ENCODE measurements at regions not wholly inside any gene's neighbourhood (a gene's known extent, or its start where the extent isn't known, plus 50 kb on each side); places are given as distances from the start of the nearest gene placed in this dataset.

DNA sequence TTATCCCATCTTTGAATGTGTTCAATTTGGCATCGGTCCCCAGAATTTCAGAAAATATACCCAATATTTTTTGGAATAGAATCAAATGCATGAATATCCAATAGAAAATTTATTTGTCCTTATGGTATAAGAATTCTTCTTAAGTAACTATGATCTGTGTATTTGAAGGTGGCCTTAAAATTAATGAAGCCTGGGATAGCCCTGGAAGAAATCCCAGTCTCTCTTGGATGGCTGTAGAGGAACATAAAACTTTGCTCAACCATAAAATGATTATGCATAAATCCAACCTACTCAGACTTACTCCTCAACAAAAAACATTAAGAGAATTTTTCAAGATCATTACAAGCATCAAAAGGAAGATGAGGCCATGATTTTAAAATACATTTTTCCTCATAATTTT, 269.4 kb upstream of the SMIM31 start:
- no peaks in the 10 kb centered on the region for H3K36me3 Mint-ChIP-seq
- no peak overlapping the region for H3K27ac Mint-ChIP-seq
- no peaks in the 10 kb centered on the region for H3K4me1 Mint-ChIP-seq
- no peak overlapping the region for H3K4me3 Mint-ChIP-seq
- H3K9me3 Mint-ChIP-seq = no peaks in the 10 kb centered on the region
- H3K27me3 Mint-ChIP-seq = no peaks in the 10 kb centered on the region

DNA sequence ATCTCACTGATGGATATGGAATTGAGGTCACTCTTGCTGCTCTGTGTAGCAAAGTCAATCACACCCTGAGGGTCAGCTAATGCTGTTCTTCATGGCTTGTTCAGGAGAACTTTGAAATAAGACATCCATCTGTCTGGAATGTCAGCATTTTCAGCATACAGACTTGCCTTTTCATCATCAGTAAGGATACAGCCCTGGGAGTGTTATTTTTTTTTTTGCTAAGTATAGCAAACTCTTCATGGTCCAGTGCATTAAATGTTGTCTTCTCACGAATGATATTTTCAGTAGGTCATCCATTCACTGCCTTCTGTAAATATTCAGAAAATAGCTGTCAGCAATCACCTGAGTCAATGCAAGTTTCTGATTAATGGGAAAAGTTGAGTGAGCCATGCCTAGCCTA, 268.8 kb upstream of the SMIM31 start:
- no peaks in the 10 kb centered on the region for H3K27me3 Mint-ChIP-seq
- H3K27ac Mint-ChIP-seq = no peak overlapping the region
- no peak overlapping the region for H3K4me3 Mint-ChIP-seq
- no peaks in the 10 kb centered on the region for H3K4me1 Mint-ChIP-seq
- no peaks in the 10 kb centered on the region for H3K36me3 Mint-ChIP-seq
- H3K9me3 Mint-ChIP-seq = no peaks in the 10 kb centered on the region

DNA sequence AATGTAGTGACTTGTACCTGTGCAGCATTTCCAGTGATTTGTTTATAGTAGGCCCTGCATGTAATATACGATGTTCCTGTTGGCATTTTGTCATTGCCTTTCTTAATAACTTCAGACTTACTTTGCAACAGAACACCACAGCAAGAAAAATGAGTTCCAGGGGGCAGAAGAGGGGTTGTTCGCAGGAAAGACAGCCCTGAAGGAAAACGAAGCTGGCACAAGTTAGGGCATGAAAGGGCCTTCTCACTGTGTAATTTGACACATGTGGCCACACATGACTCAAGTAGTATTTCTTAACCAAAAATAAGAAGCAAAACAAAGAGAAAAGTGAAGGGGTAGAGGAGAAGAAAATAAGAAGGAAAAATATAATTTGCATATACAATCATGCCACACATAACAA, 265.8 kb upstream of the SMIM31 start:
- Mint-ChIP-seq H3K4me1 (no peaks in the 10 kb centered on the region), H3K4me3 (no peak overlapping the region), H3K27ac (no peak overlapping the region), H3K27me3 (no peaks in the 10 kb centered on the region), H3K36me3 (no peaks in the 10 kb centered on the region), H3K9me3 (no peaks in the 10 kb centered on the region)

DNA sequence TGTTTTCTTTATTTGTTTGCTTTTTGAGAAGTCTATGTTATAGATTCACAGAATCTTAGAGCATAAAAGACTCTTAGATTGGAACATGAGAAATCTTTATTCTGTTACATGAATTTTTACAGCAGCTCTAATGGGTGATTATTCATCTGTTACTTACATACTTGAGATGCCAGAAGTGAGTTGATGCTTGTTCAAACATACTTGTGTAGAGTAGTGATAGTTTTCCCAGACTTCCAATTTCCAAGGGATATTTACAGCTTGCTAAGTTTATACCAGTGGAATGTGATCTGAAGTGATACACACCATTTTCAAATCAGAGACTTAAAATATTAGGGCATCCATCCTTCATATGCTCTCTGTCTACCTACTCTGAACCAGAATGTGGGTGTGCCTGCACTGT, 252.9 kb upstream of the SMIM31 start:
- Mint-ChIP-seq H3K9me3 (no peaks in the 10 kb centered on the region), H3K4me1 (no peaks in the 10 kb centered on the region), H3K4me3 (no peak overlapping the region), H3K36me3 (no peaks in the 10 kb centered on the region), H3K27me3 (no peaks in the 10 kb centered on the region), H3K27ac (no peak overlapping the region)

DNA sequence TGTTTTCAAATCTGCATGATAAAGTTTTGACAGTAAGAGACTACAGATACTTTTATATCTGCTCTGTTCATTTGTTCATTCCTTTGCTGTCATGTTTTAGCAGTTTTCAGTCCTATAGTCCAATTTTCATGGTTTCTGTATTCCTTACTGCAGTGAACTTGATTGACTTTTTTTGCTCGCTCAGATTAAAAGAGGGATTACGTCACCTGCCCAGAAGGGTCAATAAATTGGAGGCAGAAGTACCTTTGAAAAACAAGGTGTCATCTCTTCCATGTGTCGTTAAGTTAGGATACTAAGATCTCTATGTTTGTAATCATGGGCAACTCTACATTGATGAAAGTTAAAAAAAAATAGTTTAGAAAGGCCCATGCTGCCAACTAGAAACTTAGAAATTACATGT, 250.1 kb upstream of the SMIM31 start:
- Mint-ChIP-seq H3K36me3 (no peaks in the 10 kb centered on the region), H3K27ac (no peak overlapping the region), H3K4me3 (no peak overlapping the region), H3K27me3 (no peaks in the 10 kb centered on the region), H3K9me3 (no peaks in the 10 kb centered on the region), H3K4me1 (no peaks in the 10 kb centered on the region)

DNA sequence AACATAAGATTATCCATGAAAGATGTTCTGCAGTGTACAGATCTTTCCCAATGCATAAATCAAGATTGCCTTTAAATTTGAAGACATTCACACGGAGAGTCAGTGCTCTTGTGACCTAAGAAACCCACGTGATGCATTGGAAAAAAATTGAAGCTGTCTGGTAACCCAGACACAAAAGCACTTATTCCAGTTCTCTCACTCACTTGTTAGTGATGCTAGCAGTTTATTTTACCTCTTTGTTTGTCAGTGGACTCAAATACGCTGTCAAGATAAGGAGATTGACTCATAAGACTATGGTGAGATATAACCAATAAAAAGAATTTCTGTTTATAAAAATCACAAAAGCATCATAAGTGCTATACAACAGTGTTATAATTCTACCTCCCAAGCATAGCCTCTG, 245.8 kb upstream of the SMIM31 start:
- Mint-ChIP-seq H3K27ac (no peak overlapping the region), H3K27me3 (no peaks in the 10 kb centered on the region), H3K36me3 (no peaks in the 10 kb centered on the region), H3K9me3 (no peaks in the 10 kb centered on the region), H3K4me1 (no peaks in the 10 kb centered on the region), H3K4me3 (no peak overlapping the region)

DNA sequence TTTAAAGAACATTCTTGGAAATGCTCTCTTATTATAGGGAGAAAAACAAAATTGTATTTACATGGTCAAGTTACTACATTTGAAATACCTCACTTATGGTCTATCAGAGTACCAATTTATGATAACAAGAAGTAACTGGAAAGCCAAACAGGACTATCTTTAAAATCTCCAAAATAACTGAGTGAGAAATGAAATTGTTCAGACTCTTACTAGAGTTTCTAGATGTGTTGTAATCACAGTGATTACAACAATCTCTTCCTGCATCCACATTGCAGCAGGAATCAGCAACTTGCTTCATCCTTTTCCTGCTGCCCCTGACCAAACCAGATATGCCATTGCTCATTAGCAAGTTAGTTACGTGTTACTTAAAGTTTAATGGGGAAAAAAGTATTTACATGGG, 245.2 kb upstream of the SMIM31 start:
- Mint-ChIP-seq H3K4me3 (no peak overlapping the region), H3K36me3 (no peaks in the 10 kb centered on the region), H3K27ac (no peak overlapping the region), H3K9me3 (no peaks in the 10 kb centered on the region), H3K27me3 (no peaks in the 10 kb centered on the region), H3K4me1 (no peaks in the 10 kb centered on the region)

DNA sequence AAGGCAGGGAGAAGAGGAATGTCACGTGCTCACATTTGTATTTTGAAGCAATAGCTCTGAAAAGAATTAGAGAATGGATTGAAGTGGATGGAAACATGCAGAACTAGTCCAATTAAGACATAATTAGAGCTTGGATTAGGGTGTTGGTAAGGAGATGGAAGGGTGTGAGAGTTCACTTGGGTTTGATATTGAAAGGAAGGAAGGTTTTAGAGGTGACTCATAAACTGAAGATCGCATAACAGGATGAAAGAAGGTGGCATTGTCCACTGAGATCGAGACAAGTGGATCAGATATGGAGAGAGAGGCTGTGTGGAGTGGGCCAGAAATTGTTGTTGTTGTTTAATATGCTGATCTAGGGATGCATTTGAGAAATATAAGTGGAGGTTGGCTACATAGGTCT, 244.0 kb upstream of the SMIM31 start:
- Mint-ChIP-seq H3K4me3 (no peak overlapping the region), H3K4me1 (no peaks in the 10 kb centered on the region), H3K27ac (no peak overlapping the region), H3K36me3 (no peaks in the 10 kb centered on the region), H3K9me3 (no peaks in the 10 kb centered on the region), H3K27me3 (no peaks in the 10 kb centered on the region)

DNA sequence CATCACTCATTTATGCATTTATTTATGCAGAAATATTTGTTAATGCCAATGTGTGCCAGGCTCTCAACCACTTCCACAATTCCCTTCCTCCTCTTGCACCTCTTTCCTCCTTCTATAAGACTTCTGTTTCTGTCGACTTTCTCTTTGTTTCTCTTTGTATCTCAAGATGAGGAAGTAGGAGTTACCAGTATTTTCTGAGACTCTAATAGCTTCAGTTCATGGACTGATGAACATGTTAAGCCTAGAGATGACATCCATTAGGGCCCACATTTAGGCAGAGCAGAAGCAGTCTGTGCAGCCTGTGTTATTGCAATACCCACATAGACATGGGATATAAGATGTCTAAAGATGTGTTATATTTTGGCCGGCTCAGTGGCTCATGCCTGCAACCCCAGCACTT, 241.8 kb upstream of the SMIM31 start:
- Mint-ChIP-seq H3K9me3 (no peaks in the 10 kb centered on the region), H3K4me3 (no peak overlapping the region), H3K27me3 (no peaks in the 10 kb centered on the region), H3K27ac (no peak overlapping the region), H3K36me3 (no peaks in the 10 kb centered on the region), H3K4me1 (no peaks in the 10 kb centered on the region)

DNA sequence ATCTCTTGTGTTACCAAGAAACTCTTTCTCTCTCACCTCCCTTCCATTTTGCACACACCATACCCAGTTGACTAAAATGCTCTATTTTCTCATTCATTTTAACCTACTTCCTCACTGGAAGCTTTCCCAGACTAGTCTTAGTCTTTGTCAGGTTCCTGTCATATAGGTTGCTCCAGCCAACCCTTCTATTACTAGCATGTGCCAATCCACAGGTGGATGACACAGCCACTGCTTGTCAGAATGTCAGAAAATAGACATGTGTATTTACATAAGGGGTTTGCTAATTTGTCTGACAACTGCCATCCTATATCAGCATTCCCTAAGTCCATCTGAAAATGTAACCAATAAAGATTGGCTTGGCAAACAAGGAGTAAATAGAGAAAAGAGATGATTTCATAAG, 239.2 kb upstream of the SMIM31 start:
- Mint-ChIP-seq H3K27me3 (no peaks in the 10 kb centered on the region), H3K36me3 (no peaks in the 10 kb centered on the region), H3K4me3 (no peak overlapping the region), H3K9me3 (no peaks in the 10 kb centered on the region), H3K4me1 (no peaks in the 10 kb centered on the region), H3K27ac (no peak overlapping the region)

DNA sequence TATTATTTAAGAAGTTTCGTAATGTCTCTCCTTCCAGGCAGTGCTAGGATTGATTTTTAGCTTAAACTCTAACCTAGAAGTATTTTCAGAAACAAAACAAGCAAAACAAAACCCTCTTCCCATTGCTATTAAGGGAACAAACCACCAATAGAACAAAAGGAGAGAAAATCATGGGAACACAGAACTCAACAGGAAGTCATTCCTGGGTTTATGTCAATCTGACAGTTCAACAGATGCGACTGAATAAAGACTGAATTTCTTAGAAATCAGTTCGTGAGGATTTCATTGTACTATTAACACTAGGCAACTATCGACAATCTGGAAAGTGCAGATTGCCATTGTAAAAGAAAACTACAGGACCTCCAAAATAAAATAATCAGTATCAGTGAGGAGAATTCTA, 229.1 kb upstream of the SMIM31 start:
- Mint-ChIP-seq H3K9me3 (no peaks in the 10 kb centered on the region), H3K36me3 (no peaks in the 10 kb centered on the region), H3K4me1 (no peaks in the 10 kb centered on the region), H3K4me3 (no peak overlapping the region), H3K27me3 (no peaks in the 10 kb centered on the region), H3K27ac (no peak overlapping the region)

DNA sequence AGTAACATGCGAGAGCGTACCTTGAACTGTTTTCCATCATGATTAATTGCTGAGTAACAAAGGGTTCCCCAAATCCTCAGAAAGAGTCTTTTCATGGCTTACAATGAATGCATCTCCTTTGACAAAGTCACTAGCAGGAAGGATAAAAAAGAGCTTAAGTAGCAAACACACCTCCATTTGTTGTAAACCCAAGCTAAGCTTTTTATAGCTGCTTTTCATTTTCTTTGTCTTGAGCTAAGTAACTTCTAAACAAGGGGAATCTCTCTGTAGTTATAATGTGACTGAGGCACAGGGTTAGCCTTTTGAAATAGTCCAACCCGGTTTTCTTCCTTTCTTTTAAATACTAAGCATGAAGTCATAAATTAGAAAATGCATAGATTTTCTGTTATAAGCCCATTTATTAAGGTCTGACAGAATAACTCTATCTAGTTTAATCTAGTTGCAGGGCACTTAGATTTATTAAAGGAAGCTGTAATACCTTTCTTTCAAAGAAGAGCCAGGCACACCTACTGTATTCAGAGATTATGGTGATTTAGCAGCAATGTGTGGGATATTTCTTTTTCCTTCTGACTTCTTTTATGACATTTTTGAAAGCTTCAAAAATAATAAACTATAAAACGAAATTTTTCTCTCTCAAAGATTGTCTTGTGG, 226.9 kb upstream of the SMIM31 start:
- H3K9me3 Mint-ChIP-seq = no peaks in the 10 kb centered on the region
- H3K36me3 Mint-ChIP-seq = no peaks in the 10 kb centered on the region
- H3K27me3 Mint-ChIP-seq = no peaks in the 10 kb centered on the region

DNA sequence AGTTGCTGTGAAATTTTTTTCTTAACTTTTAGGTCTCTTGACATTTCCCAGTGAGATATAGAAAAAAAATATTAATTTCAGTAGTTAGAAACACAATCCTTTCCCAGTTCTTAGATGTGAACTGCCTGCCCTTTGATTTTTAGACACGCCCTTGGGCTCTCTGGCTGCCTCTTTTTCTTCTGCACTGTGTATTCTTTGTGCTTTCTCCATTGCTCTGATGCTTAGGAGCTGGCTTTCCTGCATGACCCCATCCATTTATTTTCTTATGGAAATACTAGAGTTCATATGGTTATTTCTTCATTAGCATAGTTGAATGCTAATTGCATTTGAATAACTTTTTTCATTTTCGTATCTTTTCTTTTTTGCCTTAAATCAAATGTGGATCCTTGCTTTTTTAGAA, 224.9 kb upstream of the SMIM31 start:
- Mint-ChIP-seq H3K27ac (no peak overlapping the region), H3K36me3 (no peaks in the 10 kb centered on the region), H3K27me3 (no peaks in the 10 kb centered on the region), H3K4me3 (no peak overlapping the region), H3K9me3 (no peaks in the 10 kb centered on the region), H3K4me1 (no peaks in the 10 kb centered on the region)

More for the DNA sequence above, 226.9 kb upstream of the SMIM31 start:
- no peak overlapping the region for H3K27ac Mint-ChIP-seq
- no peaks in the 10 kb centered on the region for H3K4me1 Mint-ChIP-seq
- no peak overlapping the region for H3K4me3 Mint-ChIP-seq

DNA sequence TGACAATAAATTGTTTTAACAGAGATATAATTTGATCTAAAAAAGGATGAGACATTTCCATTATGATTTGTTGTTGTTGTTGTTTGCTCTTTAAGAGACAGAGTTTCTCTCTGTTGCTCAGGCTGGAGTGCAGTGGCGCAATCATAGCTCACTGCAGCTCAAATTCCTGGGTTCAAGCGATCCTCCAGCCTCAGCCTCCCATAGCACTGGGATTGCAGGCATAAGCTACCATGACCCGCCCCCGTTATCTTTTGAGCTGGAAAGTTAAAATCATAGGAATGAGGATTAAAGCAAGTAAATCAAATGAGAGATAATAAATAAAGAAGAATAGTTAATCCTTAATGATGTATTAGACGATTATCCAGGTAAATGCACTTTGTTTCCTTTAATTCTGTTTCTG, 224.4 kb upstream of the SMIM31 start:
- Mint-ChIP-seq H3K27me3 (no peaks in the 10 kb centered on the region), H3K36me3 (no peaks in the 10 kb centered on the region), H3K4me3 (no peak overlapping the region), H3K9me3 (no peaks in the 10 kb centered on the region), H3K4me1 (no peaks in the 10 kb centered on the region), H3K27ac (no peak overlapping the region)

DNA sequence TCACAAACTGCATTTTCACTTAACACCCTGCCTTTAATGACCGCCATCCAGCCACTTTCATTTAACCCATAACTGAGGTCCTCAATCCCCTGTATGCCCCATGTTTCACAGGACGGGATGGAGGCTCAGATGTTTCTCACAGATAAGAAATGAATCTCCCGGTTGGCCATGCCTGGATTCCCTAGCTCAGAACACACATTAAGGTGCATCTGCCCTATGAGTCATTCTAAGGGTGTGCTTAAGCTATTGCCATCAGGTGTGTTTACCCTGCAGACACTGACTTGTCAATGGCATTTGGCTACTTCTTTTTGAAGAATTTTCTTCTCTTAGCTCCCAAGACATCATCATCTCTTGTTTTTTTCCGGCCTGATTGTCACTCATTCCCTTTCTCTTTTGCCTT, 222.6 kb upstream of the SMIM31 start:
- Mint-ChIP-seq H3K4me1 (no peaks in the 10 kb centered on the region), H3K9me3 (no peaks in the 10 kb centered on the region), H3K27ac (no peak overlapping the region), H3K4me3 (no peak overlapping the region), H3K27me3 (no peaks in the 10 kb centered on the region), H3K36me3 (no peaks in the 10 kb centered on the region)

DNA sequence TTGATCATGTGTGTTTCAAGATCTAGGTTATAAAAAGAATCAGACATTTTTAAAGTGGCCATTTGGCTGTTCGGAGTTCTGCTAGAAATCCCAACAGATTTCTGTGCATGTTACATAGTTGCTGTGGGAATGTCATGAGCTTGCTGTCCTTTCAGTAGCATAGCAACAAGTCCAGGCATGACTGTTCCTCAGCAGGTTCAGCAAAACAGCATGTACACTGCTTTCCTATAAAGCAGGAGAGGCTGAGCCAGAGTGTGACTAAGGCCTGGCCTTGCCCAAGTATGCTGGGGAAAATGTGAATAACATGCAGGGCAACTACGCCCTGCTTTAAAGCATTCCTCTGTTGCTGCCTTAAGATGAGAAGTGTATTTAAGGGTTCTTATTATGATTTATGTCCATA, 217.1 kb upstream of the SMIM31 start:
- H3K4me1 Mint-ChIP-seq = no peaks in the 10 kb centered on the region

DNA sequence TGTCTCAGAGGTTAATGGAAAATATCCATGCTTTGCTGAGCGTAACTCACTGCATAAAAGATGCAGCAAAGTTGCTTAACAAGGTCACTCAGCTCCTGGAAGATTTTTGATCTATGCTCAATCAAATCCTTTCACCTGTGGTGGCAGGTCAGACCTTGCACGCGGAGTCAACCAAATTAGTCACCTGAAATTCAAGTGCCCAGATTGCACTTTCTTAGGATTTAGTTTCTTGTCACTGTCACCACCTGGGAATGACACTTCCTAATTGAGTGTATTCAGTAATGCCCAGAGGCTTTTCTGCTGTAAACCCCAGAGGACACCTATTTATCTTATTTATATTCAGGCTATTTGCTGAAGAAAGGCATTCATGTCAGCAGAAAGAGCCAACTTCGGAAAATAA, 215.8 kb upstream of the SMIM31 start:
- H3K27ac Mint-ChIP-seq = no peak overlapping the region
- no peaks in the 10 kb centered on the region for H3K36me3 Mint-ChIP-seq
- no peak overlapping the region for H3K4me3 Mint-ChIP-seq
- H3K4me1 Mint-ChIP-seq = no peaks in the 10 kb centered on the region
- H3K9me3 Mint-ChIP-seq = peaks cover 6% of the 10 kb centered on the region
- H3K27me3 Mint-ChIP-seq = no peaks in the 10 kb centered on the region

More for the DNA sequence above, 217.1 kb upstream of the SMIM31 start:
- H3K4me3 Mint-ChIP-seq = no peak overlapping the region
- H3K27ac Mint-ChIP-seq = no peak overlapping the region
- no peaks in the 10 kb centered on the region for H3K27me3 Mint-ChIP-seq
- no peaks in the 10 kb centered on the region for H3K36me3 Mint-ChIP-seq
- H3K9me3 Mint-ChIP-seq = peaks cover 4% of the 10 kb centered on the region

All from activated naive CD4-positive, alpha-beta T cell treated with anti-CD3 and anti-CD28 coated beads, Interleukin-2, amount 50 U/mL, for 24 hours (primary cell).